ENCODE measurements at regions not wholly inside any gene's neighbourhood (a gene's known extent, or its start where the extent isn't known, plus 50 kb on each side); places are given as distances from the start of the nearest gene placed in this dataset.

DNA sequence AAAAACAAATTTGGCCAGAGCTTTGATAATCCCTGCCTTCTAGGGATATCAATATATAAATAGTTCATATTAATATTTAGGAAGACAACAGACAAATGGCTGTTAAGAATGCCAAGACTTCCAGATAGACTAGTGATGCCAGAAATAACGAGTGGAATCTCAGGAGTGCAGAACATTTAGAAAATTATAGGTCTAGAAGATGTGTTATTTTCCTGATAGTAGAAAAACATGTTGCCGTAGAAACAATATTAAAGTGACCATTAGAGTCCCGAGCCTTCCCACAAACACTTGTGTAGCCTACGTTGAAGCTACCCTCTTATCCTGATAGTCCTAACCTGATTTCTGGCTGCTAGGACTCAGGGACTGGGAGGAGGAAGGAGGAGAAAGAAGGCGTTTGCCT, 54.3 kb upstream of the ITGA6 start:
- TF ChIP-seq, protein P1, sequence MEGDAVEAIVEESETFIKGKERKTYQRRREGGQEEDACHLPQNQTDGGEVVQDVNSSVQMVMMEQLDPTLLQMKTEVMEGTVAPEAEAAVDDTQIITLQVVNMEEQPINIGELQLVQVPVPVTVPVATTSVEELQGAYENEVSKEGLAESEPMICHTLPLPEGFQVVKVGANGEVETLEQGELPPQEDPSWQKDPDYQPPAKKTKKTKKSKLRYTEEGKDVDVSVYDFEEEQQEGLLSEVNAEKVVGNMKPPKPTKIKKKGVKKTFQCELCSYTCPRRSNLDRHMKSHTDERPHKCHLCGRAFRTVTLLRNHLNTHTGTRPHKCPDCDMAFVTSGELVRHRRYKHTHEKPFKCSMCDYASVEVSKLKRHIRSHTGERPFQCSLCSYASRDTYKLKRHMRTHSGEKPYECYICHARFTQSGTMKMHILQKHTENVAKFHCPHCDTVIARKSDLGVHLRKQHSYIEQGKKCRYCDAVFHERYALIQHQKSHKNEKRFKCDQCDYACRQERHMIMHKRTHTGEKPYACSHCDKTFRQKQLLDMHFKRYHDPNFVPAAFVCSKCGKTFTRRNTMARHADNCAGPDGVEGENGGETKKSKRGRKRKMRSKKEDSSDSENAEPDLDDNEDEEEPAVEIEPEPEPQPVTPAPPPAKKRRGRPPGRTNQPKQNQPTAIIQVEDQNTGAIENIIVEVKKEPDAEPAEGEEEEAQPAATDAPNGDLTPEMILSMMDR (IDR thresholded peaks at IDR 0.05), result no peak
- TF ChIP-seq EZH2 (IDR thresholded peaks at IDR 0.05) (no peak), EZH2phosphoT487 (IDR thresholded peaks at IDR 0.05) (no peak)

All from neural progenitor cell (in vitro differentiated cells).